GM12892 (cell line): ENCODE measurements at regions not wholly inside any gene's neighbourhood (a gene's known extent, or its start where the extent isn't known, plus 50 kb on each side); places are given as distances from the start of the nearest gene placed in this dataset.

Experiments
- POLR2A ChIP-seq: IDR thresholded peaks from 2 replicates; pipeline ENCODE4 v1.6.1; 2011; ENCODE audit warnings: low read depth, low read length, control low read depth
- POLR2AphosphoS5 ChIP-seq: IDR thresholded peaks from 2 replicates; pipeline ENCODE4 v1.6.1; 2011; ENCODE audit warnings: low read depth, low read length, control low read depth
- TAF1 ChIP-seq: IDR thresholded peaks from 2 replicates; pipeline ENCODE4 v1.6.1; 2011; ENCODE audit warnings: low read depth, mild to moderate bottlenecking, control low read depth, low read length, borderline replicate concordance

DNA sequence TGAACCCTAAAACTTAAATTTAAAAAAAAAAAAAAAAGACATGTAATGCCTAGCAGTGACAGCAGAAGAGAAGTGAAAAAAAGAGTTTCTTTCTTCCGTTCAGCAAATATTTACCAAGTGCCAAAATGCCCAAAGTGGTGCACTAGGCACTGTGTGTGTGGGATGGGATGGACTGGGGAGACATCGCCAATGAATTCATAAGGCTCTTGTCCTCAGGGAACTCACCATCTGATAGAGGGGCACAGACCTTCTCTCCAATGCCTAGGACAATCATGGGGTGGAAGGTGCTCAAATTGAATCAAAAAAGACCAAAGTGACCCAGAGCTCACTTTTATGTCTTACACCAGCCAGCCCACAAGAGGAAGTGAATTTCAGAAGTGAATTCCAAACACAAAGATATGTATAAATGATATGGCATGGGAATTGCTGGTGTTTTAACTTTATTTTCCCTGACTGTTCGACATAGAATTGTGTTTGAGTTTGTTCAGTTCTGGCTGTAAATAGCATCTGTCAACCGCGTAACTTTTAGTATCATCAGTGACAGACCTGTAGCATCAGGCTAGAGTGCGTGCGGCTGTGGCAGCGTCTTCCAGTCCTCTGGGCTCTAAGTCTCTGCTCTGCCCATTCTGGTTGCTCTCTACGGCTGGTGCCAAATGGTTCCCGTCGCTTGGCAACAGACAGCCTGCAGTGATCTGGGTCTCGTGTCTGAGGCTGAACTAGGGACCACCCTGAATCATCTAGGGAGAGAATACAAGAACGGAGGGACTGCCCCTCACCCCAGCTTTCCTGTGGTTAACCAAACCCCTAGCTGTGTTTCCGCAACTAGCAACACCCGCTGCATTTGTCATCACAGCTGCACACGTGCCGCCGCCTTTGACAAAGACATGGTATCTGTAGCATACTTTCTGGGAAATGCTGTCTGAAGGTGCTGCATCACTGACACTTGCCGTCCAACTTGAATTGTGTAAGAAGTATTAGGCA, 154.0 kb upstream of the THBS1 start:
- TF ChIP-seq POLR2A, result no peak
- TF ChIP-seq TAF1, result no peak
- no peak; the same call in 1 of the 2 replicates for TF ChIP-seq POLR2AphosphoS5
